GM18909 (cell line): ENCODE measurements at regions not wholly inside any gene's neighbourhood (a gene's known extent, or its start where the extent isn't known, plus 50 kb on each side); places are given as distances from the start of the nearest gene placed in this dataset.
A peak's percentile ranks its signal among the peaks of the same experiment; 100 is the strongest.
"Not testable (repeated sequence)": the region's sequence is repeated elsewhere in the genome, so short reads cannot be mapped to it uniquely, and the experiment has no call there.

Source experiments
- ATAC-seq: cut with Tn5 transposase; IDR thresholded peaks from one replicate; pipeline ENCODE4 v1.9.1; 2021; ENCODE audit warnings: mild to moderate bottlenecking; ENCODE audit not compliant: unreplicated experiment, poor library complexity

DNA sequence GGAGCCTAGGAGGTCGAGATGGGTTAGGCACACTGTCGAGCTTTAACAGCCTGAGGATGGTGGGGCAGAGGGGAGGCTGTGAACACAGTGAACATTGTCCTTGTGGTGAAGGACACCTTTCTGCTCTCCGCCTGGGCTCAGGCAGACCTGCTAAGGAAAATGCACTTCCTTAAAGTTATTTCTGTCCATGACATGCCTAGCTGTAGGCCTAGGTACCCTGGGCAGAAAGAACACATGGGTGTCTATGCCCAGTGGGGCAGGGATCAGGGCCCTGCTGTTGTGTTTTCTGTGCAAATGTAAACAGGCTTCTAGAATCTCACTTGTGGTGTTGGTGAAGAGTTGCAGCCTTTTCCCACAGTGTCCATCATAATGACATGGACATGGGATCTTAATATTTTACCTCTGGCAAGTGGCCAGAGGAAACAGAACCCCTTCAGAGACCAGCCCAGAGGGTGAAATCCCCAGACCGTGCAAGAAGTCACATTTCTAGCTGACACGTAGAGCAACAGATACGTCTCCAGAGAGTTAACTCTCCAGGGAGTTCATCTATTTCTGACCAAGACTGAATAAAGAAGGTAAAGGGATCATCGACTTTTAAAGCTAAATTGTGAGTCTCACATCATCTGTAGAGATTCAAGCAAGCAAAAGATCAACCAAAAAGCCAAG is 79.2 kb downstream of the C9orf152 start:
- ATAC-seq = peak; percentile 82

DNA sequence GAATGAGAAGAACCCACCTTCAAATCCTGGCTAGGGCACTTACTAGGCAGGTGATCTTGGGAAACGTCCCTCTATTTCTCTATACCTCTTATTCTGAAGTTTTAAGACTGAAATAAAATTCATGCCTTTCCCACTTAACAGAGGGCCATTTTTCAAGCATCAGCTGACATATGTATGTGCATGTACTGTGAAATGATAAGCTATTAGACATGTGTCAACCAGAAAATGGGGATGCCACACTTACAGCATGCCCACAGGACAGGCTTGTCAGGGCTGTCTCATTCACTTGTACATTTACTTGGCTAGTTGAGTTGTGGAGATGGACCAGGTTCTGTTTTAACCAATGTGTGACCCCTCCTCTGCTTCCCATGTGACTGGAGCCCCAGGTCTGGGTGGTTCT is 78.5 kb downstream of the C9orf152 start:
- ATAC-seq = peak; percentile 29

DNA sequence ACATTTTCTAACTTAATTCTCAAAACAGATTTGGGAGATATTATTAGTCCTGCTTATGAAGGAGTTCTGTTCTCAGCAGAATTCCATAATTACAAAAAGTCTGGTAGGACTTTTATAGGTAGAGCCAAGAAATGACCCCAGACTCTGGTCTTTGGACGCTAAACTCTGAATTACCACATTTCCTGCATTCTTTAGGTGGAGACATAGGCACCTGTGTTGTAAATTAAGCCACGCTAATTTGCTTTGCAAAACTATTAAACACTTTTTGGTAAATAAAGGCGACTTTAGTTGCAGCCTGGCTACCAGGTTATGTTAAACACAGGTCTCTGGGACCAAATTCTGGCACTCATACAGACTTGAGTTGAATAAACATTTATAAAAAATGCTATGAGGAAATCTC is 77.7 kb downstream of the C9orf152 start:
- ATAC-seq = no peak

DNA sequence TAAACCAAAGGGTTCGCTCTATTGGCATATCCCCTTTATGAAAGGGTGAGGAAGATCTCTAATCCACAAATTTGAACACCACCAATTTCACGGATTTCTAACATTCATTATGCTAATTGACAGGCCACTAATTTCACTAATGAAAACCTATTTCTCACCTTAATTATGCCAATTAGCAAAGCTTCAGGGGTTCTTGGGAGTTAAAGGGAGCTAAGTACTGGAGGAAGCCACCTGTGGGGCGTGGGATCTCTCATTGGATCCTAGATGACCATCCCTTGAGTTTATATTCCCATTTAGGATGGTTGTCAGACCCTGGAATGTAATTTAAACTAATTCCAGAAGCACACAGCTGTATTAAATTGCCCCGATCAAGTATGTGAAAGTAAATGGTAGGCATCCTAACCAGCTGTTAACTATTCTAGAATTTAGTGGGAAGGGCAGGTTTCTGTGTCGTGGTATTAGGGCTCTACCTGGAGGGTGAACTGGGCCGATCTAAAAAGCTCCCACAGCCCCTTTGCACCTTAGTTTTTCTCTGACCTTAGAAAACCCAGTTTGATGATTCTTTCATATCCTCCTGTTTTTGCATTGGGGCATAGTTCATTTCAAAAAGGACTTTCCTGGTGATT is 77.1 kb downstream of the C9orf152 start:
- no peak for ATAC-seq

DNA sequence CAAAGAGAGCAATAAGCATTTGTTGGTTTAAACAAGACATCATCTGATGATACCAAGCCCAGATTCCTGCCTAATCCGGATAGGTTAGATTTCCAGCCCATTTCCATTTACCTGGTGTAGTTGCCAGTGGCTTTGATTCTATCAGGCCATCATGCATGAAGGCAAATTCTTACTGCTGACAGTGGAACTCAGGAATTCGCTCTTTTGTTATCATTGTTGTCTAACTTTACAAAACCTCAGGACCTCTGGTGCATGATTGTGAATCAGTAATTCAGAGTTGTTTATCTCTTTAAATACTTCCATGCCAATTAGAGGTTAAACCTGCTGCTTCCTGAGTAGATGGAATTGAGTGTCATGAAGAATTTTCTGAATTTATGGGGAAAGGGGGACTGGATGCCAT is 76.5 kb downstream of the C9orf152 start:
- no peak for ATAC-seq

DNA sequence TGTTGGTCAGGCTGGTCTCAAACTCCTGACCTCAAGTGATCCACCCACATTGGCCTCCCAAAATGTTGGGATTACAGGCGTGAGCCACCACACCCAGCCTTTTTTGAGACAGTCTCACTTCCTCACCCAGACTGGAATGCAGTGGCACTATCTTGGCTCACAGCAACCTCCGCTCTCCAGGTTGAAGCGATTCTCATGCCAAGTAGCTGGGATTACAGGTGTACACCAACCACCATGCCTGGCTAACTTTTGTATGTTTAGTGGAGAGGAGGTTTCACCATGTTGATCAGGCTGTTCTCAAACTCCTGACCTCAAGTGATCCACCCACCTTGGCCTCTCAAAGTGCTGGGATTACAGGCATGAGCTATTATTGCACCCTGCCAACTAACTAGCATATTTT is 75.4 kb downstream of the C9orf152 start:
- ATAC-seq = not testable (repeated sequence)

DNA sequence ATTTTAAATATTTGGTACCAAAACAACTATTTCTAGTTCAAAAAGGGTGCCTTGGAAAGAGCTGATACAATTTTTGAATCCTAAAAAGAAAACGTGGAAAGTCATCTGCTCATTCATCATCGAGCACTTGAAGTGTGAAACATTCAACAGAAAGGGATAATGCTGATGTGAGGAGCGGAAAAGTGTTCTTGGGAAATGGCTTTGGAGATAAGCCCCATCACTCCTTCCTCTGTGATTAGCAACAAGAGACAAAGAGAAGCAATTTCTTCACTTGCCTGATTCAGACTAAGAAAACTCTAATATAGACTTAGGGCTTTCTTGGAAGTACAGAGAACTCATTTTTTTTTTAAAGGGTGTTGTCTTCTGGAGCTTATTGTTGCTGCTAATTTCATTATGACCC is 74.9 kb downstream of the C9orf152 start:
- no peak for ATAC-seq

DNA sequence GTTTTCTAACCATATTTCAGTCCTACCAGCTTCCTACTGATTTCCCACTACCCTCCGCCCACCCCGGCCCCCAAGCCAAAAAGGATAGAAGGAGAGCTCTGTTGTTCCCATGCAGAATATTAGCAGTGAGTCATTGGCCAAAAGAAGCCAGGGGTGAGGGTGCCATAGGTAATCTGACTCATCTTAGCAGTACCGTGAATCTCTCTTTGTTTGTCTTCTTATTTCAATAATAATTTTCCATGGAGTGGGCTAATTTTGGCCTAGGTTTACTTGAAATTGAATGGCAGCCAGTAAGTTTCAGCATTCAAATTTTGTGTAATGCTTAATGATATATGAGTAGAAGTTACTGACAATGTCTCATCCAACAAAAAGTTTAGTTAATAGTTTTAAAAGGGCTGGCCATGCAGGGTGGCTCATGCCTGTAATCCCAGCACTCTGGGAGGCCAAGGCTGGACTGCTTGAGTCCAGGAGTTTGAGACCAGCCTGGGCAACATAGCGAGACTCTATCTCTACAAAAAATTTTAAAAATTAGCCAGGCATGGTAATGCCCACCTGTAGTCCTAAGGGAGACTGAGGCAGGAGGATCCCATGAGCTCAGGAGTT is 74.2 kb downstream of the C9orf152 start:
- ATAC-seq = no peak

DNA sequence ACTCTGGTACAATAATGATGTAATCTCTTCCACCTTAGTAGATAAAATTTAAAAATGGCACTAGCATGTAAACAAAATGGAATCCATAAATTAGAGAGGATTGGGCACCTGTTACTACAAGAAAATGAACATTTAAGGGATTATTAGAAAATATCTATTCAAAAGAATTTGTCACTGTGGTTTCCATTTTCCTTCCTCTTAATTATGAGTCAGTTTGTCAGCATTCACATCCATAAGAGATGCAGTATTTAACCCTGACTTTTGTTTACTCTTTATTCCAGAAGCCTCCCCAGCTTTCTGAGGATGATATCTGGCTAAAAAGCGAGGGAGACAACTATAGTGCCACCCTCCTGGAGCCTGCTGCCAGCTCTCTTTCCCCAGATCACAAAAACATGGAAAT is 72.1 kb downstream of the C9orf152 start:
- no peak for ATAC-seq

DNA sequence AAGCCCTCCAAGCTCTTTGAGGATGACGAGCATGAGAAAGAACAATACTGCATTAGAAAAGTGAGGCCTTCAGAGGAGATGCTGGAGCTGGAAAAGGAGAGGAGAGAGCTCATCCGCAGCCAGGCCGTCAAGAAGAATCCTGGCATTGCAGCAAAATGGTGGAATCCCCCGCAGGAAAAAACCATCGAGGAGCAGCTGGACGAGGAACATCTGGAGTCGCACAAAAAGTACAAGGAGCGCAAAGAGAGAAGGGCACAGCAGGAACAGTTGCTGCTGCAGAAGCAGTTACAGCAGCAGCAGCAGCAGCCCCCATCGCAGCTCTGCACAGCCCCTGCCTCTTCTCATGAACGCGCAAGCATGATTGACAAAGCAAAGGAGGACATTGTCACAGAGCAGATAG is 71.2 kb downstream of the C9orf152 start:
- ATAC-seq = no peak

DNA sequence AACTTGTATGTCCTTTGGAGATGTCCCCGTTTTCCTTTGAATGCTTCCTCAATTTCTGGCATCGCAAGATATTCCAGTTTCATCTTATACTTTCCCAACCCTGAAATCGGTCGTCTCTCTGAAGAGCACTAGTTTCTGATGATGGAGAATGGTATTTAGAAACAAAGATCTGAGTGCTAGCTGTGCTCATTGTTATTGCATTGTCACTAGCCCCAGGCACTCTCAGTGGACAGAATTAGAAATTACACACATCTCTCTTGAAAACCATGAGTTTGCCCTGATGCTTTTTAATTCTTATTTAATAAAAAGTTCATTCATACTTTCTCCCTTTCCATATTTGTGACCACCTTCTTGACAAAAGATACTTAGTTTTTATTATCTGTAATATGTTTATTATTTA is 67.7 kb downstream of the C9orf152 start:
- ATAC-seq = no peak

DNA sequence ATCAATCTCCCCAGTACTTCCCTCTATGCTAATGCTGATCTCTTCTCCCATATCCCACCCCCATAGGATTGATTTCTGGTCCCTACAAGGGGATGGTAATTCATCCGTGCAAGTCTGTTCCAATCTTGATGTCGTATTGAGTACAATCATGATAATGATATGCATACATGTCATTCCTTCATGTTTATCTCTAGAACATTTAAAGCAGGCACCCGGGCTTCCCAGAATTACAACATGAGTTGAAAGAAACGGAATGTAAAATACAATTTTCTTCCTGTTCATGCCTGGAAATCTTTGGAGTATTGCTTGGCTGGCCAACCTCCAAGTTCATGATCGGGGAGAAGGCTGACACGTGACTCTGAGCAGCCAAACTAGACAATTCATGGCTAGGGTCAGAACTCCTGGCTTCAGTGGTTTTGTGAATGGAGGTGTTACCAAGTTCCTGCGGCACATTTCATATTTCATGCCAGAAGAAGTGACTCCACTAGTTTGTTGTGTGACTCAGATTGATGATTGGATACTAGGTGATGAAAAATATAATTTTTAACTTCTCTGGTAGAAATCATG is 66.6 kb downstream of the C9orf152 start:
- no peak for ATAC-seq

DNA sequence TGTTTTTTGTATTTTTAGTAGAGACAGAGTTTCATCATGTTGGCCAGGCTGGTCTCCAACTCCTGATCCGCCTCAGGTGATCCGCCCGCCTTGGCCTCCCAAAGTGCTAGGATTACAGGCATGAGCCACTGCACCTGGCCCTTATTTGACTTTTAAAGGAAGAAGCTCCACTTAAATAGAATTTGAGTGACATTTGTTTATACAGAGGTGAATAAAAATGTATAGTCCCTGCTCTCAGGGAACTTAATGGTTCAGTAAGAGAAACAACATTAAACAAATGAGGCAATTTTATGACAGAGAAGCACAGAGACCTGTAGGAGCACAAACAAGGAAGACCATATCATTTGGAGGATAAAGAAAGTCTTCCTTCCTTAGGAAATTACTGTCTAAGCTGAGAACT is 65.7 kb downstream of the C9orf152 start:
- ATAC-seq = no peak

DNA sequence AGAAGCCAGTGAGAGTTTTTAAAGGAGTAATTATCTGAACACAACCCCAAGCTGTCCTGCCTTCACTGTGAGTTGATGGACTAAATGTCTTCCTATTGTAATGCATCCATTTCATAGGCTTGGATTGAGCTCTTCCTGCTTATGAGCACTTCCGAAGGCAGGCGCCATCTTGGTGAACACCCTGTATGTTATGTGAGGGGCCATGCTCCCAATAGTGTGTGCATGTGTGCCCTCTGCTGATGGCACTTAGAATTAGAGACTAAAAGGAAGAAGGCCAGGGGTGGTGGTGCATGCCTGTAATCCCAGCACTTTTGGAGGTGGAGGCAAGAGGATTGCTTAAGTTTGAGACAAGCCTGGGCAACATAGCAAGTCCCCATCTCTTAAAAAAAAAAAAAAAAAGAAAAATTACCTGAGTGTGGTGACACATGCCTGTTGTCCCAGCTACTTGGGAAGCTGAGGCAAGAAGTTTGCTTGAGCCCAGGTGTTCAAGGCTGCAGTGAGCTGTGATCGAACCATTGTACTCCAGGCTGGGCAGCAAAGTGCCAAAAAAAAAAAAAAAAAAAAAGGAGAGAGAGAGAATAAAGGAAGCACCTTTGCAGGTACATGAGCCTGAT is 65.0 kb downstream of the C9orf152 start:
- peak; percentile 27 for ATAC-seq

DNA sequence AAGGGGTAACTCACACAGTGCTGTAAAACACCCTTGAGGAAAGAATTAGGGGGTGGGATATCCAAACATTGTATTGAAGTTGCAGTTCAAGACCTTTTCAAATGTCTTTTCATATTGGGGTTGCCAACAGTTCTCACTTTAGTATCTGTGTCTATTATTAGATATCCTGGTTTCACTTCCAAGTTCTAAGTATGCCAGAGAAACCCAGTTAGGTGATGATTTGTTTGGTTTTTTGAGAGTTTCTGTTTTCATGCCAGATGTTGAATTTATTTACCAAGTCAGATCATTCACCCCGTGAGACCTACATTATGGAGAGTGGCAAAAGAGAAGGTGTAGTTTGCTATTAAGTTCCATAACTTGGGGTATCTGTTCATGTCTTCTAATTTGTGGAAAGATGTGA is 64.5 kb downstream of the C9orf152 start:
- peak; percentile 51 for ATAC-seq

DNA sequence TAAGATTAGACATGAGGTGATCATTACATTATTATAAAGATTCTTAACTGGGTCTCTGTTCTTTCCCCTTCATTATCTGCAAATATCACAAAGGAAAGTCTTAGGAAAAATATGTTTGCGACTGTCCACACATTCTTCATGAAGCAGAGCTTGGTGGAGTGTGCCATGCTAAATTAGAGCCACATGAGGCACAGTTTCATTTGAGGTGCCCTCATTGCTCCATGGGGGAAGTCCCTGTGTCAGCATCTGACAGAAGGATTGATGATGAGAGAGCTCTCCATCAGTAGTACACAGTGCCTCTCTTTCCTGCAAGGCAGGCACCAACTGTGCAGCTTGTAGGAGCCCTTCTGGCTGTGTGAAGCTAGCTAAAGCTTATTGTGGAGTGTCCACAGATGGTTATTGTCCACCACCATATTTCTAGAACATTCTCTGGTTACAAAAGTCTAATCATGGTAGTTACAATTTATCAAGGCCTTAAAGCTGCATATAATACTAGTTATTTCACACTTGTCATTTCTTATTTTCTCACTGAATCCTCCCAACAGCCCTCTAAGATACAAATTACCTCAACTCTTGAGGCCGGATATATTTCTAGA is 63.9 kb downstream of the C9orf152 start:
- ATAC-seq = peak; percentile 71

DNA sequence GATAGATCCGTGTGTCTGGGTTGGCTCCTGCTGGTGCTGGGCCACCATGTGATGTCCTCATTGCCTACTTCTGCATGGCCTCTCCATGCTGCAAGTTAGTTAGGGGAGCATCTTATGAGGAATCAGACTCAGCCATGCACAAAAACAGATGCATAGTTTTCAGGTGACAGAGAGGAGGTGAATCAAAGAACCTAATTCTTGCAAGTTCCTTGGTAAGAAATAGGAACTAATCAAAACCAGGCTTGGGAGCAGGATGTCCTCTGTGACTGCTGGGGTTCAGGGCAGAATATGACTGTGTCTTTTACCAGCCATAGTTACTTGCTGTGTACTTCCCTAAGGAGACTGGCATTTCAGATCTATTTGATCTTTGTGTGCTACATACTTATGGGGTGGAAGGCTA is 61.6 kb downstream of the C9orf152 start:
- ATAC-seq = no peak

DNA sequence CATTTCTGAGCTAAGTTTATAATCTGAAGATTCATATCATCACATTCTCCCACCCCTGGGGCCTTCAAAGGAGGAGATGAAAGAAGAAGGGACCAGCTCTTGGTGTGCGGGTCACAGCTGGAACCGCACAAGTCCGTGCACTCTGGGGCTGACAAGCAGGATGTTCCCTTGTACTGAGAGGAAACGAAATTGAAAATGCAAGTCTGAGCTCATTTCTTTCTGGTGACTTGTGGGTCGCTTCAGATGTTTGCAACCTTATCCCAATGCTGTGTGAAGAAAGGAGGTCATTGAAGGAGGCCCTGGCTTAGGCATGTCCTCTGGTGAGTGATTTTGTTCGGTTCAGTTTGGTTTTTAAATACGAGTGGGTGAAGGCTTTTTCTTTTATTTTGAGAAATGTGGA is 59.6 kb downstream of the C9orf152 start:
- ATAC-seq = peak; percentile 65

DNA sequence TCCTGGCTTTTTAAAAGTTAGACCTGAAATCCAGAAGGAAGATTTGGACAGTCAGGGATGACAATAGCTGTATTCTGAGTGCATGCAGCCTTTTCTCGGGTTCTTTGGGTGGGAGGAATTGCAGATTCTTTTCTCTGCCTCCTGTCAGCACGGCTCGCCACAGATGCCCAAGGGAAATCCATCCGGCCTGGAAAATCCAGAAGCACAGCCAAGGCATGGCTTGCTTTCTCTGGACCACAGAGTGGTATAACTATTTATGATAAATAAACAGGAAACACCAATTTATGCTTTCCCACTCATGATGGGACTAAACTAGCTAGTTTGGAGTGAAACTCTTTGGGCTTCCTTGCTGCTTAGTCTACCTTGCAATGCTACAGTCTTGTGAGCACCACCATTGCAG is 59.1 kb downstream of the C9orf152 start:
- no peak for ATAC-seq
